ENCODE measurements at regions not wholly inside any gene's neighbourhood (a gene's known extent, or its start where the extent isn't known, plus 50 kb on each side); places are given as distances from the start of the nearest gene placed in this dataset.

GRCh38 chr1:17927952-17928351 lies 172.8 kb downstream of the ACTL8 start:
- H3K4me3 Mint-ChIP-seq (ENCODE audit: unreplicated experiment), result no peak overlapping the region
- H3K4me1 Mint-ChIP-seq (ENCODE audit: unreplicated experiment), result no peaks in the 10 kb centered on the region
- no peaks in the 10 kb centered on the region for H3K36me3 Mint-ChIP-seq (ENCODE audit: unreplicated experiment)
- H3K27me3 Mint-ChIP-seq (ENCODE audit: unreplicated experiment), result no peaks in the 10 kb centered on the region
- no peak for TF ChIP-seq CTCF (IDR thresholded peaks at IDR 0.05)
- peaks cover 4% of the 10 kb centered on the region for H3K9me3 Mint-ChIP-seq (ENCODE audit: unreplicated experiment)
- no peak overlapping the region for H3K27ac Mint-ChIP-seq (ENCODE audit: unreplicated experiment)
- no peak for DNase-seq (ENCODE audit: extremely low spot score, unreplicated experiment)

- H3K27ac Mint-ChIP-seq (ENCODE audit: unreplicated experiment), result no peak overlapping the region
- H3K4me3 Mint-ChIP-seq (ENCODE audit: unreplicated experiment), result no peak overlapping the region
- H3K4me1 Mint-ChIP-seq (ENCODE audit: unreplicated experiment), result no peaks in the 10 kb centered on the region
- no peaks in the 10 kb centered on the region for H3K27me3 Mint-ChIP-seq (ENCODE audit: unreplicated experiment)
- H3K36me3 Mint-ChIP-seq (ENCODE audit: unreplicated experiment), result no peaks in the 10 kb centered on the region
- H3K9me3 Mint-ChIP-seq (ENCODE audit: unreplicated experiment), result peaks cover 4% of the 10 kb centered on the region
- DNase-seq (ENCODE audit: extremely low spot score, unreplicated experiment), result no peak
- no peak for TF ChIP-seq CTCF (IDR thresholded peaks at IDR 0.05)
Measured at GRCh38 chr1:17929224-17929623, 174.1 kb downstream of the ACTL8 start.

GRCh38 chr1:17930635-17931034 lies 175.5 kb downstream of the ACTL8 start:
- DNase-seq (ENCODE audit: extremely low spot score, unreplicated experiment), result no peak
- Mint-ChIP-seq H3K27ac (ENCODE audit: unreplicated experiment) (no peak overlapping the region), H3K4me1 (ENCODE audit: unreplicated experiment) (no peaks in the 10 kb centered on the region), H3K9me3 (ENCODE audit: unreplicated experiment) (peaks cover 4% of the 10 kb centered on the region), H3K4me3 (ENCODE audit: unreplicated experiment) (no peak overlapping the region), H3K27me3 (ENCODE audit: unreplicated experiment) (no peaks in the 10 kb centered on the region), H3K36me3 (ENCODE audit: unreplicated experiment) (no peaks in the 10 kb centered on the region)
- no peak for TF ChIP-seq CTCF (IDR thresholded peaks at IDR 0.05)

DNA sequence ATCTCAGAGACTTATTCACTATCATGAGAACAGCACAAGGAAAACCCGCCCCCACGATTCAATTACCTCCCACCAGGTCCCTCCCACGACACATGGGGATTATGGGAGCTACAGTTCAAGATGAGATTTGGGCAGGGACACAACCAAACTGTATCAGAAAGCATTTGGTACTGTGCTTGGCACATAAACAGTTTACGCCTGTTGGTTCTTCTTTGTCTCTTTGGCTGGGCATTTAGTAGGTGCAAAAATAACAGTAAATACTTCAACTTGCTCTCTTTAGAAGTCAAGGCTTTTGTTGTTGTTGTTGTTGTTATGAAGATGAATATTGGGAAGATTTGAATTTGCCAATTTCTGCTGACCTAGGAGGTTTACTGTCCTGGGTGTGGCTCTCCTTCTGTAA lies 175.4 kb upstream of the IGSF21 start:
- TF ChIP-seq CTCF (IDR thresholded peaks at IDR 0.05), result no peak
- H3K36me3 Mint-ChIP-seq (ENCODE audit: unreplicated experiment), result no peaks in the 10 kb centered on the region
- H3K27ac Mint-ChIP-seq (ENCODE audit: unreplicated experiment), result no peak overlapping the region
- DNase-seq (ENCODE audit: extremely low spot score, unreplicated experiment), result no peak
- no peak overlapping the region for H3K4me3 Mint-ChIP-seq (ENCODE audit: unreplicated experiment)
- no peaks in the 10 kb centered on the region for H3K4me1 Mint-ChIP-seq (ENCODE audit: unreplicated experiment)
- H3K9me3 Mint-ChIP-seq (ENCODE audit: unreplicated experiment), result peaks cover 4% of the 10 kb centered on the region
- no peaks in the 10 kb centered on the region for H3K27me3 Mint-ChIP-seq (ENCODE audit: unreplicated experiment)

GRCh38 chr1:17933501-17933900 lies 174.1 kb upstream of the IGSF21 start:
- no peak for DNase-seq (ENCODE audit: extremely low spot score, unreplicated experiment)
- no peak for TF ChIP-seq CTCF (IDR thresholded peaks at IDR 0.05)
- peaks cover 4% of the 10 kb centered on the region for H3K9me3 Mint-ChIP-seq (ENCODE audit: unreplicated experiment)
- H3K4me1 Mint-ChIP-seq (ENCODE audit: unreplicated experiment), result no peaks in the 10 kb centered on the region
- H3K27ac Mint-ChIP-seq (ENCODE audit: unreplicated experiment), result no peak overlapping the region
- H3K27me3 Mint-ChIP-seq (ENCODE audit: unreplicated experiment), result no peaks in the 10 kb centered on the region
- H3K36me3 Mint-ChIP-seq (ENCODE audit: unreplicated experiment), result no peaks in the 10 kb centered on the region
- no peak overlapping the region for H3K4me3 Mint-ChIP-seq (ENCODE audit: unreplicated experiment)
